ENCODE measurements at regions not wholly inside any gene's neighbourhood (a gene's known extent, or its start where the extent isn't known, plus 50 kb on each side); places are given as distances from the start of the nearest gene placed in this dataset.

DNA sequence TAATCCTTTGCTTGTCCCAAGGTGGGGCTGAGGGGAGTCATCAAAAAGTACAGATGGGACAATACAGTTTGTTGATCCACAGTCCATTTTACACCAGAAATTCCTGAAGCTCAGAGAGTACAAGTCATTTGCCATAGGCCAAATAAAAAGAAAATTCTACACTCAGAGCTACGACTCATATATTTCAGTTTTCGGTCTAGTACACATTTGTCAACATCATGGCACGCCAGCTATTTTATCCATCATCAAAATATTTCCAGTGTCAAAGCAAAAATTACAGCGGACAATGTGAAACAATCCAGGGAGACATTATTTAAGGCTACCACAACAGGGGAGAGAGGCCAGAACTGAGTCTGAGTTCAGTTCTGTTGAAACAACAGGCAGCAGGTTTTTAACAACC lies 587.5 kb upstream of the DSEL start:
- H3K4me3 ChIP-seq (ENCODE audit: control insufficient read depth, low read depth, low read length): no peak overlapping the region
- peak; percentile 1 for DNase-seq (ENCODE audit: low read depth)
- TF ChIP-seq, protein P1, sequence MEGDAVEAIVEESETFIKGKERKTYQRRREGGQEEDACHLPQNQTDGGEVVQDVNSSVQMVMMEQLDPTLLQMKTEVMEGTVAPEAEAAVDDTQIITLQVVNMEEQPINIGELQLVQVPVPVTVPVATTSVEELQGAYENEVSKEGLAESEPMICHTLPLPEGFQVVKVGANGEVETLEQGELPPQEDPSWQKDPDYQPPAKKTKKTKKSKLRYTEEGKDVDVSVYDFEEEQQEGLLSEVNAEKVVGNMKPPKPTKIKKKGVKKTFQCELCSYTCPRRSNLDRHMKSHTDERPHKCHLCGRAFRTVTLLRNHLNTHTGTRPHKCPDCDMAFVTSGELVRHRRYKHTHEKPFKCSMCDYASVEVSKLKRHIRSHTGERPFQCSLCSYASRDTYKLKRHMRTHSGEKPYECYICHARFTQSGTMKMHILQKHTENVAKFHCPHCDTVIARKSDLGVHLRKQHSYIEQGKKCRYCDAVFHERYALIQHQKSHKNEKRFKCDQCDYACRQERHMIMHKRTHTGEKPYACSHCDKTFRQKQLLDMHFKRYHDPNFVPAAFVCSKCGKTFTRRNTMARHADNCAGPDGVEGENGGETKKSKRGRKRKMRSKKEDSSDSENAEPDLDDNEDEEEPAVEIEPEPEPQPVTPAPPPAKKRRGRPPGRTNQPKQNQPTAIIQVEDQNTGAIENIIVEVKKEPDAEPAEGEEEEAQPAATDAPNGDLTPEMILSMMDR (conservative IDR thresholded peaks at IDR 0.05; ENCODE audit: control insufficient read depth, insufficient read depth, low read depth, low read length): no peak

DNA sequence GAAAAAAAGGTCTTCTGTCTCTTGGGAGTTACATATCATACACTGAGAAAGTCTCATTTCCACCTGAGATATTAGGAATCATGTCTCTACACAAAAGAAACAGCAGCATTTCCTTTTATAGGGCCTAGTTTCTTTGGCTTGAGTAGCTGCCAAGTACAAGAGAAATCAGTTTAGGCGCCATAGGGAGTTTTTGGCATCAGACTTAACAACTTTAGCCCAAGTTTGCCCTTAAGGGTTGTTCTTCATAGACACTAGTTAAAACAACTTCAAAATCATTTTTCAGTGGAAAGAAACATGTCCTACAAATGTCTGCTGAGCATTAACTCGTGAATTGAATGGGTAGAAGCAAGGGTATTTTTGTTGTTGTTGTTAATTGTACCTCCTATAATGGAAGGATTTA lies 587.0 kb upstream of the DSEL start:
- no peak for DNase-seq (ENCODE audit: low read depth)
- TF ChIP-seq, protein P1 (conservative IDR thresholded peaks at IDR 0.05; ENCODE audit: control insufficient read depth, insufficient read depth, low read depth, low read length): no peak
- H3K4me3 ChIP-seq (ENCODE audit: control insufficient read depth, low read depth, low read length): no peak overlapping the region

DNA sequence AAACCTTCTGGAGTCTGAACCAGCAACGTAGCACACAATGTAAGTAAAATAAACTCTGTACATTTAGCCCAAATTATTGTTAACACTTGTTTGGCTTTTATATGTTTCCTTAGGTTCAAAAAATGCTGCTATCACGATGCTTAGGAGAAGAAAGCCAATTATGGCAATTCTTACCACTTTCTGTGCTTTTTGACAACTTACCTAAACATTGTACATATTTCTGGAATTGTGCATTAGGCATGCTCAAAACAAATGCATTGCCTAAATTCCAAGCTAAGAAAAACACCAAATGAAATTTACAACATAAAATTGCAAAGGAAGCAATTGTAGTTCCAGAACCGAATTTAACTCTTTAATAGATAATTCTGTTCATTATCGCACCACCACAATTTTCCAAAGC lies 585.6 kb upstream of the DSEL start:
- no peak overlapping the region for H3K4me3 ChIP-seq (ENCODE audit: control insufficient read depth, low read depth, low read length)
- TF ChIP-seq, protein P1 (conservative IDR thresholded peaks at IDR 0.05; ENCODE audit: control insufficient read depth, insufficient read depth, low read depth, low read length): no peak
- no peak for DNase-seq (ENCODE audit: low read depth)

DNA sequence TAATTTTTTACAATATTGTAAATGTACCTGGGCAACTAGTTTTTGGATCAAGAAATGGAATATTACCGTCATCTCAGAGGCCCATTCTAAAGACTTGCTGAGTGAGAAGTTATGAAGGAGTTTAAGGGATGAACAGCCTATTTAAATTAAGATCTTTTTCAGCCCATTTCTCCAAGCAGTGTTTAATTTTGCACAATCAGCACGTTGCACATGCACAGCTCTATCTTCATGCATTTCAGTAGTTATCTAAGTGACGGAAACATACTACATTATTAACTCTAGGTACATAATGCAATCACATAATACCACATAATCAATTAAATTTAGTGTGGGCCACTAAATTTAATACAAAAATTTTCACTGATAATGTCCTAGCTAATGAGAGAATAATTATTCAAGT lies 582.1 kb upstream of the DSEL start:
- DNase-seq (ENCODE audit: low read depth): no peak
- no peak overlapping the region for H3K4me3 ChIP-seq (ENCODE audit: control insufficient read depth, low read depth, low read length)
- TF ChIP-seq, protein P1 (conservative IDR thresholded peaks at IDR 0.05; ENCODE audit: control insufficient read depth, insufficient read depth, low read depth, low read length): no peak

DNA sequence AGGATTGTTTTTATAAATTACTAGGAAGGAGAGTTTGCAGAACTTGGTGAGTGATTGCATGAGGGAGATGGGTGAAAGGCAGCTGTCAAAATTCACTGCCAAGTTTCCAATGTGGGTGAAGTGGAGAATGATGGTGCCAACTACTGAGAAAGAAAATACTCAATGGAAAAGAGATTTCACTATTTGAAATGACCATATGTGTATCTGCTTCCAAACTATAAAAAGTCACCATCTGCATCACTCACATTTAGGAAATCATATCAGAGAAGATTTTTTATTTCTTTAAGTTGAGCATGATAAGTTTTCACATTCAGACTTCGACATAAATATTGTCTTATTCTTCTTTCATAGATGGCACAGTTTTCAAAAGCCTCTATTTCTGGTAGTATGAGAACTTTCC lies 570.0 kb upstream of the DSEL start:
- no peak for DNase-seq (ENCODE audit: low read depth)
- no peak overlapping the region for H3K4me3 ChIP-seq (ENCODE audit: control insufficient read depth, low read depth, low read length)
- TF ChIP-seq, protein P1 (conservative IDR thresholded peaks at IDR 0.05; ENCODE audit: control insufficient read depth, insufficient read depth, low read depth, low read length): no peak

DNA sequence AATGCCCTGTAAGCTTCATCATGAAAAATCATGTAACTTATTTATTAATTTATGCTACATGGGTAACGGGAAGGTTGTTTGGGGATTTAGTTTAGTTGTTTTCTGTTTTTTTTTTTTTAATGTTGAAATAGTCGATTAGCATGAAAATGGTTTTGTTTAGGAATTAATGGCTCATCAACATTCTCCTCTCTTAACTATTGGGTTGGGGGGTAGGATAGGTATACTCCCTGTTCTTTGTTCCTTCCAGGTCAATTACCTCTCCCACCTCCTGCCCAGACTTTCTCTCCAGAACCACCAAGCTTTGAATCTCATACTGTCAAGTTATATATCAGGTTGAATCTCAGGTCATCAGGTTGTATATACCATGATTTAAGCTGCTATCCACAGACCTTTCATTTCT lies 568.7 kb upstream of the DSEL start:
- no peak overlapping the region for H3K4me3 ChIP-seq (ENCODE audit: control insufficient read depth, low read depth, low read length)
- DNase-seq (ENCODE audit: low read depth): no peak
- TF ChIP-seq, protein P1 (conservative IDR thresholded peaks at IDR 0.05; ENCODE audit: control insufficient read depth, insufficient read depth, low read depth, low read length): no peak

DNA sequence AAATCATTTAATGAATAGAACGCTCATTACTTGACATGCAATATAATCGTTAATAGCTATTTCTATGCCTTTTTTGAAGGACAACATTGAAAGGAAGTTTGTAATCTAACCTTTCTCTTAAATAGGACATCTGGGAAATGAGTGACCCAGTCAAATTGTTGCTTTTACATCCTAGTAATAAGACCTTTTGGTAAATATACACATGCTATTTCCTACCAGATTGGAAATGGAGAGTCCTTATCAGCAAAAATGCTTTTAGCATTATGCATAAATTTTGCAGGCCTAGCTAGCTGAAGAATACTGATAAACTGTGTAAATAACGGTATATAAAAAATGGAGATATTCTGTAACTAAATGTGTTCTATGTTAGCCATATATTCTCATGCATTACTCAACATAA lies 567.3 kb upstream of the DSEL start:
- TF ChIP-seq, protein P1 (conservative IDR thresholded peaks at IDR 0.05; ENCODE audit: control insufficient read depth, insufficient read depth, low read depth, low read length): no peak
- DNase-seq (ENCODE audit: low read depth): no peak
- H3K4me3 ChIP-seq (ENCODE audit: control insufficient read depth, low read depth, low read length): no peak overlapping the region
